KMS-11 (cell line): ENCODE measurements at regions not wholly inside any gene's neighbourhood (a gene's known extent, or its start where the extent isn't known, plus 50 kb on each side); places are given as distances from the start of the nearest gene placed in this dataset.

Source experiments
- H2AFZ ChIP-seq: fragments of 200-600 bp; sonication (generic); 2 replicates; pipeline ENCODE4 v1.6.1; 2016; ENCODE audit warnings: antibody characterized with exemption, mixed run types, low read depth
- H3K27ac ChIP-seq: fragments of 200-600 bp; sonication (generic); 2 replicates; pipeline ENCODE4 v1.6.1; 2016; ENCODE audit warnings: mild to moderate bottlenecking, mixed run types
- H3K27me3 ChIP-seq: fragments of 200-600 bp; sonication (generic); 2 replicates; pipeline ENCODE4 v1.6.1; 2017; ENCODE audit warnings: mild to moderate bottlenecking, low read depth, mixed run types, moderate library complexity; ENCODE audit not compliant: insufficient read depth
- H3K36me3 ChIP-seq: fragments of 200-600 bp; sonication (generic); 2 replicates; pipeline ENCODE4 v1.6.1; 2017; ENCODE audit warnings: mild to moderate bottlenecking, mixed run types; ENCODE audit not compliant: insufficient read depth
- H3K4me1 ChIP-seq: fragments of 200-600 bp; sonication (generic); 2 replicates; pipeline ENCODE4 v1.6.1; 2016; ENCODE audit warnings: mild to moderate bottlenecking, low read depth, mixed run types; ENCODE audit not compliant: poor library complexity, severe bottlenecking
- H3K4me2 ChIP-seq: fragments of 200-600 bp; sonication (generic); 2 replicates; pipeline ENCODE4 v1.7.0; 2016; ENCODE audit warnings: mild to moderate bottlenecking, mixed run types
- H3K4me3 ChIP-seq: fragments of 200-600 bp; sonication (generic); IDR thresholded peaks from 2 replicates; pipeline ENCODE4 v1.6.1; 2017; ENCODE audit warnings: low read depth, low read length, mixed read lengths; ENCODE audit not compliant: insufficient read depth
- H3K79me2 ChIP-seq: fragments of 200-600 bp; sonication (generic); 2 replicates; pipeline ENCODE4 v1.6.1; 2016; ENCODE audit warnings: low read depth, mixed run types; ENCODE audit not compliant: insufficient read depth
- H3K9ac ChIP-seq: fragments of 200-600 bp; sonication (generic); 2 replicates; pipeline ENCODE4 v1.6.1; 2016; ENCODE audit warnings: mild to moderate bottlenecking, mixed run types
- H4K20me1 ChIP-seq: fragments of 200-600 bp; sonication (generic); 2 replicates; pipeline ENCODE4 v1.6.1; 2016; ENCODE audit warnings: mild to moderate bottlenecking, mixed run types; ENCODE audit not compliant: insufficient read depth
- CTCF ChIP-seq: fragments of 200-600 bp; sonication (generic); conservative IDR thresholded peaks from 2 replicates; pipeline ENCODE4 v1.6.1; 2017; ENCODE audit warnings: low read depth, mild to moderate bottlenecking, antibody characterized with exemption, low read length, moderate library complexity, mixed read lengths

- TF ChIP-seq CTCF = no peak
- Histone ChIP-seq H4K20me1 (no peaks in the 10 kb centered on the region), H3K9ac (no peak overlapping the region), H2AFZ (no peak overlapping the region), H3K27me3 (no peaks in the 10 kb centered on the region), H3K79me2 (no peaks in the 10 kb centered on the region), H3K4me1 (peaks cover 31% of the 10 kb centered on the region), H3K36me3 (no peaks in the 10 kb centered on the region), H3K4me2 (no peak overlapping the region), H3K27ac (no peak overlapping the region), H3K4me3 (no peak overlapping the region)
Measured at GRCh38 chr3:181901626-181902025, 189.9 kb downstream of the SOX2 start.

GRCh38 chr3:181906338-181906737 lies 194.6 kb downstream of the SOX2 start:
- no peak overlapping the region for H3K4me3 ChIP-seq
- H3K4me1 ChIP-seq = peaks cover 11% of the 10 kb centered on the region
- H4K20me1 ChIP-seq = no peaks in the 10 kb centered on the region
- H2AFZ ChIP-seq = no peak overlapping the region
- H3K36me3 ChIP-seq = no peaks in the 10 kb centered on the region
- no peak overlapping the region for H3K27ac ChIP-seq
- H3K79me2 ChIP-seq = no peaks in the 10 kb centered on the region
- no peak for TF ChIP-seq CTCF
- H3K9ac ChIP-seq = no peak overlapping the region
- H3K4me2 ChIP-seq = no peak overlapping the region
- no peaks in the 10 kb centered on the region for H3K27me3 ChIP-seq

- Histone ChIP-seq H3K9ac (no peak overlapping the region), H3K27ac (no peak overlapping the region), H4K20me1 (no peaks in the 10 kb centered on the region), H3K79me2 (no peaks in the 10 kb centered on the region), H2AFZ (no peak overlapping the region), H3K4me3 (no peak overlapping the region), H3K27me3 (no peaks in the 10 kb centered on the region), H3K36me3 (no peaks in the 10 kb centered on the region), H3K4me2 (no peak overlapping the region), H3K4me1 (no peaks in the 10 kb centered on the region)
- TF ChIP-seq CTCF = no peak
Measured at GRCh38 chr3:181909241-181909640, 197.5 kb downstream of the SOX2 start.

- no peak overlapping the region for H3K4me3 ChIP-seq
- no peaks in the 10 kb centered on the region for H3K36me3 ChIP-seq
- no peaks in the 10 kb centered on the region for H3K79me2 ChIP-seq
- H4K20me1 ChIP-seq = no peaks in the 10 kb centered on the region
- H3K9ac ChIP-seq = no peak overlapping the region
- no peak for TF ChIP-seq CTCF
- no peak overlapping the region for H3K4me2 ChIP-seq
- no peak overlapping the region for H3K27ac ChIP-seq
- H3K4me1 ChIP-seq = no peaks in the 10 kb centered on the region
- no peaks in the 10 kb centered on the region for H3K27me3 ChIP-seq
- H2AFZ ChIP-seq = no peak overlapping the region
Measured at GRCh38 chr3:181912384-181912783, 200.7 kb downstream of the SOX2 start.

- no peak overlapping the region for H3K4me3 ChIP-seq
- TF ChIP-seq CTCF = no peak
- H2AFZ ChIP-seq = no peak overlapping the region
- H4K20me1 ChIP-seq = no peaks in the 10 kb centered on the region
- no peaks in the 10 kb centered on the region for H3K36me3 ChIP-seq
- no peak overlapping the region for H3K4me2 ChIP-seq
- no peaks in the 10 kb centered on the region for H3K79me2 ChIP-seq
- H3K9ac ChIP-seq = no peak overlapping the region
- H3K27me3 ChIP-seq = no peaks in the 10 kb centered on the region
- no peak overlapping the region for H3K27ac ChIP-seq
- H3K4me1 ChIP-seq = no peaks in the 10 kb centered on the region
Measured at GRCh38 chr3:181913254-181913653, 201.5 kb downstream of the SOX2 start.
